SKM-1 treated with dmso at 0.1 percent for 144 hours (cell line): ENCODE measurements at regions not wholly inside any gene's neighbourhood (a gene's known extent, or its start where the extent isn't known, plus 50 kb on each side); places are given as distances from the start of the nearest gene placed in this dataset.
"Not testable (repeated sequence)": the region's sequence is repeated elsewhere in the genome, so short reads cannot be mapped to it uniquely, and the experiment has no call there.

Experiments used
- DNase-seq: peaks from one replicate; lab custom pipeline; 2025; ENCODE audit not compliant: unreplicated experiment; lab: John Stamatoyannopoulos, UW

GRCh38 chr5:101783241-101784013, 512.7 kb downstream of the SLCO4C1 start:
- no peak for DNase-seq

DNA sequence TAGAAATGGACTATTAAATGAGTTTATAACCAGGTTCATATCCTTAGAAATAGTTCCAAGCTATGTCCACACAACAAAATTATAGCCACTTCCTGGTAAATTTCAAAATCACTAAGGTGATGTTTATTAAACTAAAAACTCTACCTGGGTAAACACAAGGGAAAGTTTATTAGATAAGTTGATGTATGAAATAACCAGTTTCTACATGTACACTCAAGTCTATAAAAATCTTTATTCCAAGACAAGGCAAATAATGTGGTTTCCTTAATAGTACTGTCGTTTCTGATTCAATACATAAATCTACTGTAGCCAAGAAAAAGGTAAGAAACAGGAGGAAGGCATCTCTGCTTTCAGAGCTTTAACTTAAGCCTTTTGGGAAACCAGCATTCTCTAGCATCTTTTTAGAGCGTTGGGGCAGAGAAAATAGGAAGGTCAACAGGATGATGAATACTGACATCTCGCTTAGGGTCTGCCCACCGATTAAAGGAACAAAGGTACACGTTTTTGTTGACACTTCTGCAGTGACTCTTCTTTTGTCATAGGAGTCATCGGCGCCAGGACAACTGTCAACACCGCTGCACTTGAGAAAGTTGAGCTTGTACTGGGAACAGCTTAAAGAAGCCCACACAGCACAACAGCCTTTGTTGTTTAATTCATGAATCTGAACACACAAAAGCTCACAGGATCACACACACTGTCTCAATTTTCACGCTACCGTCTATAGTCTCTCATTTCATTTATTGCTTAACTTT, 513.6 kb downstream of the SLCO4C1 start:
- no peak for DNase-seq

- no peak for DNase-seq
These were observed 545.0 kb downstream of the SLCO4C1 start for GRCh38 chr5:101751105-101751504.

GRCh38 chr5:101743000-101743399, 553.1 kb downstream of the SLCO4C1 start:
- not testable (repeated sequence) for DNase-seq

GRCh38 chr5:101728933-101729332, 567.2 kb downstream of the SLCO4C1 start:
- DNase-seq, result peak; percentile 1

GRCh38 chr5:101721543-101721942, 574.5 kb downstream of the SLCO4C1 start:
- DNase-seq, result no peak

DNA sequence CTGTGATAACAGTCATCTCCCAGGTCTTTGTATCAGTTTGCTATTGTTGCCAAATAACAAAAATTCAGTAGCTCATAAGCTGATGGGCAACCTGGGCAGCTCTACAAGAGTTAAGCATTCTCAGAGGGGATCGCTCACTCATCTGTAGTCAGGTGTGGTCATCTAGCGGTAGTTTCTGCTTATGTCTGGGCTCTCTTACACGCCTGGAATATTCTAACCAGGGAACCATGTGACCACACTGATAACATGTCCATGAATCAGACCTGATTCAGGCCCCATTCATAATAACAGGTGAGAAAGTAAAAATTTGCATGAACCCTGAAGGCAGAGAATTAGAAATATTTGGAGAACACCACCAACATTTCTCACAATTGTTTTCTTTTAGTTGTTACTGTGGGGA, 576.1 kb downstream of the SLCO4C1 start:
- DNase-seq, result no peak

GRCh38 chr5:101717721-101718120, 578.4 kb downstream of the SLCO4C1 start:
- DNase-seq, result no peak

DNA sequence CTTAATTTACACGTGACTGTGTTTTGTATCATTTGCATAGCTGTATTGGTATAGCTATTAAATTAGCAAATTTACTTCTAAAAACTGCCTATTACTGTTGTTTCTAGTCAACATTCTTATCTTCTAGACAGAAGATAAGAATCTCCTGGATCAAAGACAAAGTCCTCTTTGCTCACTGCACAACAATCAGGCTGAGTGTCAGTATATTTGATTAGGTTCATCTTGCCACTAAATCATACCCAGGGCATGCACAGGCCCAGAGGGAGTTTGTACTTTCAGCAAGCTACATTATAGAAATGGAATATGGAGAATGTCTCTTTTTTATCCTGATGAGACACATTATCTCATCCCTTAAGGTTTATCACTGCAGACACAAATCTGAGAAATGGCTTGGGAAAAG, 579.1 kb downstream of the SLCO4C1 start:
- DNase-seq, result no peak

DNA sequence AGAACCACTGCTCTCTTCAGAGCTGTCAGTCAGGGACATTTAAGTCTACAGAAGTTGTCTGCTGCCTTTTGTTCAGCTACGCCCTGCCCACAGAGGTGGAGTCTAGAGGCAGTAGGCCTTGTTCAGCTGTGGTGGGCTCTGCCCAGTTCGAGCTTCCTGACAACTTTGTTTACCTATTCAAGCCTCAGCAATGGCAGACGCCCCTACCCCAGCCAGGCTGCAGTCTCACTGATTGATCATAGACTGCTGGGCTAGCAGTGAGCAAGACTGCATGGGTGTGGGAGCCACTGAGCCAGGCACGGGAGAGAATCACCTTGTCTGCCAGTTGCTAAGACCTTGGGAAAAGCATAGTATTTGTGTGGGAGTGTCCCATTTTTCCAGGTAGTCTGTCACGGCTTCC, 580.3 kb downstream of the SLCO4C1 start:
- not testable (repeated sequence) for DNase-seq

- no peak for DNase-seq
These were observed 606.8 kb downstream of the SLCO4C1 start for GRCh38 chr5:101689306-101689705.

DNA sequence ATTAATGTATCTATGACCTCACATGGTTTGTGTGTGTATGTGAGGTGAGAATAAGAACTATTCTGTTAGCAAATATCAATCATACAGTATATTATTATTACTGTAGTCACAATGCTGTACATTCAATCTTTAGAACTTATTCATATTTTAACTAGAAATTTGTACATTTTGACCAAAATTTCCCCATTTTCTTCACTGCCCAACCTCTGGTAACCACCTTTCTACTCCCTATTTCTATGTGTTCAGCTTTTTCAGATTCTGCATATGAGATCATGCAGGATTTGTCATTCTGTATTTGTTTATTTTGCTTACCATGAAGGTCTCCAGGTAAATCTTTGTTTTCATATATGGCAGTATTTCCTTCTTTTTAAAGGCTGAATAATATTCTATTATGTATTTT, 607.9 kb downstream of the SLCO4C1 start:
- DNase-seq, result no peak

DNA sequence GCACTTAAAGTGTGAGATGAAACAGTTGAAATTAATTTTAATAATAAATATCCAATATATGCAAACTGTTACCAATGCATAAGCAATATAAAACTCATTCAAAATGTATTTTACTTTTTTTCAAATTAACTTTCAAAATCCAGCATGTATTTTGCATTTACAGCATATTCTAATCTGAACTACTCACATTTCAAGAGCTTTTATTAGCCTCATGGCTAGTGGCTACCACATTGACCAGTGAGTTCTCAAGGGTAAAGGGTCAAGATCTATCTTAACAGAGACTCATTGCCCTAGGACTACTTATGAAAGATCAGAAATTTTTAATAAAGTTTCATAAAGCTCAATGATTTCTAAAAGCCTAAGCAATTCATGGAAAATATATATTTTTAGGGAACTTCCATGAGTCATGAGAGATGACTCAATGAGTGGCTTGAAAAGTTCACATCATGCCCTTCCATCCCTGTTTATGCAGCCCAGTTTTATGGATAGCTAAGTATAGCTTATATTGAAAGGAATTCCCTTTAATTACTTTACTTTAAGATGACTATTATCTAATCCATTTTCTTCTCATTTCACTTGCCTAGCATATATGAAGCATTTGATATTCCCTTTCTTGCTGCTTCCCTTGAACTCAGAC, 608.6 kb downstream of the SLCO4C1 start:
- no peak for DNase-seq

- no peak for DNase-seq
These were observed 609.4 kb downstream of the SLCO4C1 start for GRCh38 chr5:101686536-101687157.

- DNase-seq, result no peak
These were observed 616.3 kb downstream of the SLCO4C1 start for GRCh38 chr5:101679816-101680215.

GRCh38 chr5:101678481-101679193, 617.4 kb downstream of the SLCO4C1 start:
- DNase-seq, result peak; percentile 25

GRCh38 chr5:101677961-101678360, 618.1 kb downstream of the SLCO4C1 start:
- no peak for DNase-seq

- DNase-seq, result no peak
These were observed 619.4 kb downstream of the SLCO4C1 start for GRCh38 chr5:101676646-101677045.

DNA sequence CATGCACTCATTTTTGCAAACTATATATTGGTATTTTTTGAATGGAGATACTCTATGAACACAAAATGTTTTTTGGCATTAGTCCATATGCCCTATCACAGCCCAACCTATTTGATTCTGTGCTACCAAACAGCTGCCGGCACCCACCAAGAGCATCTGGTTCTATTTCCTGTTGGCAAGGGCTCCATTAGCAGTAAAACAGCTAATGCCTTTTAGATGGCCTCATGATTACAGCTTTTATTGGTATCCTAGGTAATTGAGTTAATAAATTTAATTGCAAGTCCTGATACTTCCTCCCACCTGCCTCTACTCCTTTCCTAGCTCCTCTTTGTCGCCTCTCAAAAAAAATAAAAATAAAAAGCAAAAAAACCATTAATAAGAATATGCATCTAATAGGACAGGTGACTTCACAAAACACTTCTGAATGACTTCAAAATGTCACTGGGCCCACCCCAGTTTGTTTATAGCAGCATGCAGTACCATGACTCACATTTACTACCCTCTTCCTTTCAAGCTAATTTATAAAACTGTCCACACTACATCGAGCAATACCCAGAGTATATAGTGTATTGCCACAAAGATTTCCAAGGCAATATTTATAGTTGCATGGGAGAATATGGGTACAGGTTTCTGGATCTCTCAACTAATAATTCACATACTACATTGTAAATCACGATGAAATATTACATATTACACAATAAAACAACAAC, 620.4 kb downstream of the SLCO4C1 start:
- DNase-seq, result no peak

- no peak for DNase-seq
These were observed 623.0 kb downstream of the SLCO4C1 start for GRCh38 chr5:101673120-101673519.
